Peyer's patch (tissue), 4 donors: ENCODE measurements at regions not wholly inside any gene's neighbourhood (a gene's known extent, or its start where the extent isn't known, plus 50 kb on each side); places are given as distances from the start of the nearest gene placed in this dataset.

Experiments
- DNase-seq, 3 donors: peaks; one replicate each; pipeline ENCODE4 v3.0.0-alpha.2; 2017 to 2019
- H3K27ac ChIP-seq, 4 donors: fragments of 200-600 bp; sonication (generic); one replicate each; pipeline ENCODE4 v1.5.1; 2016 to 2019
- H3K27me3 ChIP-seq, 2 donors: fragments of 200-600 bp; sonication (generic); one replicate each; pipeline ENCODE4 v1.5.1; 2019
- H3K36me3 ChIP-seq, 3 donors: fragments of 200-600 bp; sonication (generic); one replicate each; pipeline ENCODE4 v1.5.1; 2016 to 2019
- H3K4me1 ChIP-seq, 4 donors: fragments of 200-600 bp; sonication (generic); one replicate each; pipeline ENCODE4 v1.5.1; 2016 to 2019
- H3K4me3 ChIP-seq, 4 donors: fragments of 200-600 bp; sonication (generic); 1 replicate in 3 of 4; 2 replicates in 1 of 4; pipeline ENCODE4 v1.5.1; 2016 to 2019; ENCODE audit warnings: mild to moderate bottlenecking in 1 of 4
- H3K9me3 ChIP-seq, 4 donors: fragments of 200-600 bp; sonication (generic); one replicate each; pipeline ENCODE4 v1.5.1; 2016 to 2019; ENCODE audit warnings: mild to moderate bottlenecking in 1 of 4
- CTCF ChIP-seq, 6 experiments: fragments of 450-650 bp in 4 of 6; fragments of 200-600 bp in 2 of 6; sonication (generic) in 1 of 6; IDR thresholded peaks; one replicate each; pipeline ENCODE4 v1.5.1; 2017 to 2019; ENCODE audit warnings: antibody characterized with exemption in 6 of 6, mild to moderate bottlenecking in 3 of 6, moderate library complexity in 1 of 6
- POLR2A ChIP-seq, 2 donors: fragments of 450-650 bp; IDR thresholded peaks; one replicate each; pipeline ENCODE4 v1.5.1; 2017; ENCODE audit warnings: antibody characterized with exemption in 2 of 2, mild to moderate bottlenecking in 2 of 2, moderate library complexity in 2 of 2

DNA sequence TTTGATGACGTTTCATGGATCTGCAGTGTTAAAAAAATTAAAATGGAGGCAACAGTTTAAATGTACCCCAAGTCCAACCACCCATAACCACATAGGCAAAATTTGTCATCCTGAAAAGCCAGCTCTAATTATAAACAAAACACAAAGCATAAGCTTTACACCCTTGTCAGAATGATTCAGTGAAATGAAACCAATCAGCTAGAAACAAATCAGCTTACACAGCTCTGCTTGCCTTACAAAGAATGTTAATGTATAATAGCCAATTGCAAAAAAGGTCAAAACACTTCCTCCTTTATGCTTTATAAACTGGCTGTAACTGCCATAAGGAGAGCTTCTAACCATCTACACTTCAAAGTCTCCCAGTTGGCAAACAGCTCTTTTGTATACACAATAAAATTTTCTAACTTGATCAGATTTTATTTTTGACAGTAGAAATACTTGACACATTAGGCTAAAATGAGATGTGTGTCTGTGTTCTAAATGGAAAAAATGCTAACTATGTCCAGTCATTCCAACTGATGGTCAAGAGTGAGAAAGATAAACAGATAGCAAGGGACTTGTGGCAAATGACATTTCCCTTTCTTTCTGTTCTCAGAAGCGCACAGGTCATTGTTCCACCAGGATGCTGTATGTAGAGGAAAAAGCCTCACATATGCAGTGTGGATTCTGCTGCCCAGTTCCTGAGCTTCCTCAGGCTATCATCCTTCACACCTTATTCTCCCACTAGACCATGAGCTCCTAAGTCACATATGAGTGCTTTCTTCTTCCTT is 344.3 kb upstream of the ID4 start:
- no peaks in the 10 kb centered on the region for H3K4me1 ChIP-seq
- H3K4me3 ChIP-seq, result no peak overlapping the region
- H3K36me3 ChIP-seq, result no peaks in the 10 kb centered on the region
- no peaks in the 10 kb centered on the region for H3K9me3 ChIP-seq
- DNase-seq, result no peak
- H3K27ac ChIP-seq, result no peak overlapping the region
- no peak for TF ChIP-seq POLR2A (IDR thresholded peaks at IDR 0.05)
- TF ChIP-seq CTCF (IDR thresholded peaks at IDR 0.05), result no peak
- H3K27me3 ChIP-seq, result no peaks in the 10 kb centered on the region

- Histone ChIP-seq H3K36me3 (no peaks in the 10 kb centered on the region), H3K27ac (no peak overlapping the region), H3K9me3 (no peaks in the 10 kb centered on the region), H3K4me1 (no peaks in the 10 kb centered on the region), H3K4me3 (no peak overlapping the region), H3K27me3 (no peaks in the 10 kb centered on the region)
- TF ChIP-seq CTCF (IDR thresholded peaks at IDR 0.05) (no peak), POLR2A (IDR thresholded peaks at IDR 0.05) (no peak)
- no peak for DNase-seq
Measured at GRCh38 chr6:19501737-19502245, 335.4 kb upstream of the ID4 start.

- Histone ChIP-seq H3K27me3 (no peaks in the 10 kb centered on the region), H3K4me1 (no peaks in the 10 kb centered on the region), H3K4me3 (no peak overlapping the region), H3K27ac (no peak overlapping the region), H3K9me3 (no peaks in the 10 kb centered on the region), H3K36me3 (no peaks in the 10 kb centered on the region)
- no peak for DNase-seq
- TF ChIP-seq POLR2A (IDR thresholded peaks at IDR 0.05) (no peak), CTCF (IDR thresholded peaks at IDR 0.05) (no peak)
Measured at GRCh38 chr6:19502301-19502700, 334.9 kb upstream of the ID4 start.

DNA sequence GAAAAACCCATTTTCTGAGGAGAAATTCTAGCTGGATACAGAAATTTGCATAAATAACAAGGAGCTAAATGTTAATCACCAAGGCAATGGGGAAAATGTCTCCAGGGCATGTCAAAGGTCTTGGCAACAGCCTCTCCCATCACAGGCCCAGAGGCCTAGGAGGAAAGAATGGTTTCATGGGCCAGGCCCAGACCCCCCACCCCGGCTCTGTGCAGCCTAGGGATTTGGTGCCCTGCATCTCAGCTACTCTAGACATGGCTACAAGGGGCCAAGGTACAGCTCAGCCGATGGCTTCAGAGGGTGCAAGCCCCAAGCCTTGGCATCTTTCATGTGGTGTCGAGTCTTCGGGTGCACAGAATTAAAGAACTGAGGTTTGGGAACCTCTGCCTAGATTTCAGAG is 321.2 kb upstream of the ID4 start:
- H3K9me3 ChIP-seq, result peaks cover 0 to 8% (median 2%) of the 10 kb centered on the region in 4 donors
- H3K4me1 ChIP-seq, result no peaks in the 10 kb centered on the region
- H3K27ac ChIP-seq, result no peak overlapping the region
- H3K27me3 ChIP-seq, result no peaks in the 10 kb centered on the region
- H3K36me3 ChIP-seq, result no peaks in the 10 kb centered on the region
- no peak overlapping the region for H3K4me3 ChIP-seq
- no peak for DNase-seq
- no peak for TF ChIP-seq CTCF (IDR thresholded peaks at IDR 0.05)
- TF ChIP-seq POLR2A (IDR thresholded peaks at IDR 0.05), result no peak

DNA sequence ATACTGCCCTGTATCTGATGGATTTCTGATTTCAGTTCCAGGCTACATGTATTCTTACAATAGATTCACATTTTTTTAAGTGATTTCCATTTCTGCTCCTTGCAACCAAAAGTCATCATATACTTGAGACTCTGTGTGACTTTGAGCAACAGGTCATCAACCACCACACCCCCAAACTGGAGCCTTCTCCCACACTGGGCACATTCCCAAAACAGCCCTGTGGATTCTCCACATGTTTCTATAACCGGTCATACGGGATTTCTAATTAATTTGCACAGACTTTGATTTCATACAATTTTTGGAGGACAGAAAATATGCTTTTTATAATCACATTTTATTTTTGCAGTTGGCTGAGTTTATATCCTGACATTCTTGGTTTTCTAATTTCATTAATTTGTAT is 317.2 kb upstream of the ID4 start:
- Histone ChIP-seq H3K4me3 (no peak overlapping the region), H3K36me3 (no peaks in the 10 kb centered on the region), H3K4me1 (no peaks in the 10 kb centered on the region), H3K9me3 (peaks cover 0 to 8% (median 2%) of the 10 kb centered on the region in 4 donors), H3K27me3 (no peaks in the 10 kb centered on the region), H3K27ac (no peak overlapping the region)
- no peak for DNase-seq
- no peak for TF ChIP-seq CTCF (IDR thresholded peaks at IDR 0.05)
- TF ChIP-seq POLR2A (IDR thresholded peaks at IDR 0.05), result no peak
